H1 (cell line): ENCODE measurements at regions not wholly inside any gene's neighbourhood (a gene's known extent, or its start where the extent isn't known, plus 50 kb on each side); places are given as distances from the start of the nearest gene placed in this dataset.

Experiments
- CTCF ChIA-PET: fragments of 300-600 bp; sonication (Branson Sonifier 250); formaldehyde crosslinking; loops from one replicate; lab custom pipeline; 2021; ENCODE audit not compliant: partially characterized antibody; lab: Charles Lee
- POLR2A ChIA-PET: fragments of 300-600 bp; sonication (Branson Sonifier 250); formaldehyde crosslinking; loops from one replicate; lab custom pipeline; 2021; ENCODE audit warnings: inconsistent platforms; ENCODE audit not compliant: partially characterized antibody; lab: Charles Lee
- DNase-seq, 2 experiments: peaks; one replicate each; pipeline versions ENCODE4 v3.0.0 to v3.0.0-alpha.2; 2010 to 2022; ENCODE audit warnings: low spot score in 2 of 2, low read depth in 1 of 2, mixed read lengths in 1 of 2
- FAIRE-seq: peaks from 2 replicates; lab custom pipeline; 2011; peaks lifted over from hg19 to GRCh38; lab: Jason Lieb, UNC
- H2AFZ ChIP-seq: 2 replicates; pipeline ENCODE4 v1.8.1; 2012; ENCODE audit warnings: low read length, inconsistent platforms
- H2AK5ac ChIP-seq: 2 replicates; pipeline ENCODE4 v1.6.1; 2013; ENCODE audit warnings: low read depth, low read length
- H2BK120ac ChIP-seq: replicated peaks from 2 replicates; pipeline ENCODE3; 2013; ENCODE audit warnings: low read depth, low read length, inconsistent platforms
- H2BK12ac ChIP-seq: 2 replicates; pipeline ENCODE4 v1.6.1; 2013; ENCODE audit warnings: low read depth, low read length
- H2BK15ac ChIP-seq: 2 replicates; pipeline ENCODE4 v1.6.1; 2013; ENCODE audit warnings: low read length
- H2BK20ac ChIP-seq: 2 replicates; pipeline ENCODE4 v1.6.1; 2013; ENCODE audit warnings: low read length
- H2BK5ac ChIP-seq: 2 replicates; pipeline ENCODE4 v1.6.1; 2013; ENCODE audit warnings: low read depth, low read length
- H3K14ac ChIP-seq: 2 replicates; pipeline ENCODE4 v1.6.1; 2013; ENCODE audit warnings: inconsistent platforms; ENCODE audit not compliant: insufficient read length
- H3K18ac ChIP-seq: 2 replicates; pipeline ENCODE4 v1.6.1; 2013; ENCODE audit warnings: low read length; ENCODE audit errors: extremely low read depth
- H3K23ac ChIP-seq: 2 replicates; pipeline ENCODE4 v1.6.1; 2013; ENCODE audit warnings: inconsistent platforms; ENCODE audit not compliant: insufficient read length
- H3K23me2 ChIP-seq: 2 replicates; pipeline ENCODE4 v1.6.1; 2013; ENCODE audit warnings: low read depth, low read length
- H3K27ac ChIP-seq: 2 replicates; pipeline ENCODE4 v1.6.1; 2011; ENCODE audit warnings: low read depth, low read length, inconsistent platforms
- H3K27me3 ChIP-seq, 4 experiments: replicated peaks in 1 of 4; 1 replicate in 1 of 4; 2 replicates in 3 of 4; pipeline versions ENCODE4 v1.6.1 to v1.8.1; 2011 to 2013; ENCODE audit warnings: low read length in 3 of 4, mild to moderate bottlenecking in 3 of 4, inconsistent platforms in 2 of 4, mixed read lengths in 2 of 4, moderate library complexity in 1 of 4; ENCODE audit not compliant: control insufficient read depth in 3 of 4, insufficient read depth in 3 of 4; ENCODE audit errors: extremely low read depth in 1 of 4
- H3K36me3 ChIP-seq, 4 experiments: 2 replicates each; pipeline versions ENCODE4 v1.6.1 to v1.8.1; 2011 to 2013; ENCODE audit warnings: mild to moderate bottlenecking in 4 of 4, low read length in 3 of 4, moderate library complexity in 2 of 4, control low read depth in 1 of 4, inconsistent platforms in 1 of 4; ENCODE audit not compliant: insufficient read depth in 4 of 4, control insufficient read depth in 2 of 4
- H3K4ac ChIP-seq: replicated peaks from 2 replicates; pipeline ENCODE3; 2013; ENCODE audit warnings: low read length, low read depth, mixed read lengths, inconsistent platforms; ENCODE audit not compliant: insufficient read length
- H3K4me1 ChIP-seq, 4 experiments: replicated peaks in 1 of 4; 1 replicate in 1 of 4; 2 replicates in 3 of 4; pipeline versions ENCODE4 v1.6.1 to v1.8.1; 2011 to 2013; ENCODE audit warnings: low read length in 3 of 4, inconsistent platforms in 2 of 4, mixed read lengths in 1 of 4; ENCODE audit not compliant: insufficient read depth in 4 of 4, control insufficient read depth in 3 of 4
- H3K4me2 ChIP-seq, 2 experiments: 2 replicates each; pipeline versions ENCODE4 v1.6.1 to v1.8.1; 2011 to 2013; ENCODE audit warnings: low read depth in 2 of 2, low read length in 2 of 2, control low read depth in 1 of 2, inconsistent platforms in 1 of 2, mild to moderate bottlenecking in 1 of 2; ENCODE audit not compliant: insufficient read depth in 1 of 2
- H3K4me3 ChIP-seq, 4 experiments: fragments of 200-600, 300-600 bp in 1 of 4; sonication (generic), shearing (Covaris generic), sonication (Bioruptor Twin) in 1 of 4; 2 replicates each; pipeline versions ENCODE4 v1.5.1 to v1.8.1; 2011 to 2016; ENCODE audit warnings: low read length in 4 of 4, low read depth in 3 of 4, control low read depth in 2 of 4, inconsistent platforms in 2 of 4, mild to moderate bottlenecking in 2 of 4, mixed read lengths in 1 of 4, moderate library complexity in 1 of 4; ENCODE audit not compliant: insufficient read depth in 2 of 4; ENCODE audit errors: extremely low read depth in 1 of 4
- H3K56ac ChIP-seq: replicated peaks from 2 replicates; pipeline ENCODE3; 2013; ENCODE audit warnings: low read depth, mild to moderate bottlenecking, mixed read lengths, low read length, inconsistent platforms; ENCODE audit not compliant: insufficient read length
- H3K79me1 ChIP-seq: 2 replicates; pipeline ENCODE4 v1.6.1; 2013; ENCODE audit warnings: low read depth, low read length, control low read depth
- H3K79me2 ChIP-seq, 2 experiments: 2 replicates each; pipeline versions ENCODE4 v1.6.1 to v1.8.1; 2012 to 2013; ENCODE audit warnings: low read length in 2 of 2, mild to moderate bottlenecking in 2 of 2, inconsistent platforms in 1 of 2; ENCODE audit not compliant: insufficient read depth in 2 of 2, control insufficient read depth in 1 of 2
- H3K9ac ChIP-seq, 4 experiments: replicated peaks in 1 of 4; 1 replicate in 1 of 4; 2 replicates in 3 of 4; pipeline versions ENCODE4 v1.6.1 to v1.8.1; 2011 to 2013; ENCODE audit warnings: low read depth in 3 of 4, low read length in 3 of 4, control low read depth in 2 of 4, mild to moderate bottlenecking in 2 of 4, moderate library complexity in 2 of 4, inconsistent platforms in 1 of 4; ENCODE audit errors: extremely low read depth in 1 of 4
- H3K9me3 ChIP-seq, 2 experiments: 2 replicates each; pipeline versions ENCODE4 v1.6.1 to v1.8.1; 2012 to 2013; ENCODE audit warnings: mild to moderate bottlenecking in 2 of 2, moderate library complexity in 2 of 2, control low read depth in 1 of 2, inconsistent platforms in 1 of 2, low read depth in 1 of 2, low read length in 1 of 2, mixed read lengths in 1 of 2; ENCODE audit not compliant: insufficient read depth in 2 of 2
- H4K20me1 ChIP-seq, 2 experiments: replicated peaks in 1 of 2; 2 replicates each; pipeline versions ENCODE3 to v1.8.1; 2011 to 2013; ENCODE audit warnings: inconsistent platforms in 2 of 2, low read length in 2 of 2, mild to moderate bottlenecking in 1 of 2; ENCODE audit not compliant: insufficient read depth in 2 of 2, control insufficient read depth in 1 of 2
- H4K5ac ChIP-seq: 2 replicates; pipeline ENCODE4 v1.6.1; 2013; ENCODE audit warnings: low read length, low read depth, mixed read lengths, inconsistent platforms; ENCODE audit not compliant: insufficient read length
- H4K8ac ChIP-seq: 2 replicates; pipeline ENCODE4 v1.8.0; 2013; ENCODE audit warnings: mild to moderate bottlenecking, moderate library complexity, low read length, inconsistent platforms; ENCODE audit not compliant: insufficient read depth; ENCODE audit errors: extremely low read depth
- H4K91ac ChIP-seq: replicated peaks from 2 replicates; pipeline ENCODE3; 2013; ENCODE audit warnings: low read length, mixed read lengths, inconsistent platforms; ENCODE audit not compliant: insufficient read length
- EP300 ChIP-seq, 2 experiments: IDR thresholded peaks; 1 replicate in 1 of 2; 2 replicates in 1 of 2; pipeline ENCODE4 v1.6.1; 2011 to 2012; ENCODE audit warnings: low read depth in 2 of 2, low read length in 2 of 2, mild to moderate bottlenecking in 2 of 2, borderline replicate concordance in 1 of 2, inconsistent platforms in 1 of 2, moderate library complexity in 1 of 2
- HDAC2 ChIP-seq, 2 experiments: fragments of 300-600 bp in 1 of 2; sonication (generic) in 1 of 2; IDR thresholded peaks; 2 replicates each; pipeline ENCODE4 v1.6.1; 2011 to 2012; ENCODE audit warnings: low read depth in 2 of 2, low read length in 2 of 2, mild to moderate bottlenecking in 2 of 2, moderate library complexity in 2 of 2, borderline replicate concordance in 1 of 2, inconsistent platforms in 1 of 2
- JUND ChIP-seq: IDR thresholded peaks from 2 replicates; pipeline ENCODE4 v1.6.1; 2011; ENCODE audit warnings: mild to moderate bottlenecking, improper control_type of control experiment, low read length
- KDM4A ChIP-seq: IDR thresholded peaks from one replicate; pipeline ENCODE4 v1.7.1; 2012; ENCODE audit warnings: low read depth, mild to moderate bottlenecking, moderate library complexity, low read length, inconsistent platforms; ENCODE audit not compliant: severe bottlenecking
- NRF1 ChIP-seq: IDR thresholded peaks from 2 replicates; pipeline ENCODE4 v1.6.1; 2011; ENCODE audit warnings: mild to moderate bottlenecking, low read depth, low read length, improper control_type of control experiment
- RFX5 ChIP-seq: IDR thresholded peaks from 2 replicates; pipeline ENCODE4 v1.6.1; 2011; ENCODE audit warnings: low read depth, low read length, improper control_type of control experiment, borderline replicate concordance
- SAP30 ChIP-seq: fragments of 300-600 bp; sonication (generic); IDR thresholded peaks from 2 replicates; pipeline ENCODE4 v1.7.1; 2012; ENCODE audit warnings: low read length, moderate library complexity, mild to moderate bottlenecking, inconsistent platforms; ENCODE audit not compliant: insufficient read depth, insufficient replicate concordance
- SP4 ChIP-seq: IDR thresholded peaks from 2 replicates; pipeline ENCODE4 v1.6.1; 2012; ENCODE audit warnings: low read length, inconsistent platforms
- WGBS, 2 experiments: shearing (Covaris generic) in 1 of 2; methylation state at CpG; one replicate each; pipeline versions ENCODE4 v1.1.6 to v1.1.7; 2013 to 2015; ENCODE audit warnings: low lambda C conversion rate in 2 of 2, mixed read lengths in 2 of 2, inconsistent platforms in 1 of 2, low coverage in 1 of 2, missing lambda C conversion rate in 1 of 2; ENCODE audit not compliant: insufficient replicate concordance in 2 of 2, insufficient coverage in 1 of 2, insufficient read length in 1 of 2; ENCODE audit errors: extremely low coverage in 1 of 2, missing lambda C conversion rate in 1 of 2; 5-methylcytosine and 5-hydroxymethylcytosine counted together
- TF ChIP-seq, protein P1 (sequence below), 3 experiments: IDR thresholded peaks; 1 replicate in 2 of 3; 2 replicates in 1 of 3; pipeline versions ENCODE4 v1.5.1 to v1.6.1; 2011; ENCODE audit warnings: low read length in 3 of 3, mild to moderate bottlenecking in 3 of 3, inconsistent platforms in 2 of 3, low read depth in 1 of 3, moderate library complexity in 1 of 3; ENCODE audit not compliant: insufficient read depth in 1 of 3; ENCODE audit errors: control extremely low read depth in 1 of 3

DNA sequence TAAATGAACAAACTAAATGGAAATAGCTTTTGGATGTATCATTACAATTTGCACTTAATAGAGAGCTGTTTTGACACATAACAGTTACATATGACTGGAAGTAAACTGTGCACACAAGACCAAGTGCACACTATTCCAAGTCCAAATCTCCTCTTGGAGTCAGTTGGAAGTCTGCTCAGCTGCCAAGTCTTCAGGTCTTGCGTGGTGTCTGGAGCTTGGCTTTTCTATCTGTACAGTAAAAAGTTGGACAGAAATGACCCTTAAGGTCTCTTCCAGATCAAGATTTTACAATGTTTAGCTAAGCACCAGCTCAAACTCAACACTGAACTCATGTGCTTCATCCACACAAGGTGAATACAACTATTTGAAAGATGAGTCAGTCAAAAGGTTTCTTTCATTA lies 456.9 kb downstream of the RASEF start:
- Histone ChIP-seq H3K14ac (no peak overlapping the region), H3K27ac (no peak overlapping the region), H3K4me2 (no peak overlapping the region), H3K36me3 (no peaks in the 10 kb centered on the region), H4K8ac (no peak overlapping the region), H3K4me1 (0 out of 7 replicates have a peak, but pooled peaks cover 0 to 2% (median 0%) of the 10 kb centered on the region in 4 experiments), H3K9ac (no peak overlapping the region), H4K5ac (no peak overlapping the region), H3K18ac (no peak overlapping the region), H3K56ac (no peak overlapping the region), H2BK5ac (no peak overlapping the region), H2BK12ac (no peak overlapping the region), H4K91ac (no peak overlapping the region), H3K79me2 (no peaks in the 10 kb centered on the region), H2AFZ (no peak overlapping the region), H3K23me2 (no peaks in the 10 kb centered on the region), H3K27me3 (no peaks in the 10 kb centered on the region), H2AK5ac (no peak overlapping the region), H3K9me3 (no peaks in the 10 kb centered on the region), H2BK15ac (no peak overlapping the region), H3K79me1 (no peaks in the 10 kb centered on the region), H4K20me1 (no peaks in the 10 kb centered on the region), H2BK20ac (no peak overlapping the region), H3K4me3 (no peak overlapping the region), H2BK120ac (no peak overlapping the region), H3K23ac (no peak overlapping the region), H3K4ac (no peak overlapping the region)
- 94% methylated on average over 1 of the region's 1 CpG; no CpG with 5 or more reads in 1 of the 2 experiments for WGBS, 2 experiments
- ChIA-PET POLR2A (no interaction called here), CTCF (interaction anchor here (0.6 to 6.4 kb wide), 44 partner anchors 10 to 1063 kb away, joined by 3 to 63 read pairs (median 4); no protein-coding TSS in a partner anchor)
- FAIRE-seq, result no peak
- TF ChIP-seq, protein P1, sequence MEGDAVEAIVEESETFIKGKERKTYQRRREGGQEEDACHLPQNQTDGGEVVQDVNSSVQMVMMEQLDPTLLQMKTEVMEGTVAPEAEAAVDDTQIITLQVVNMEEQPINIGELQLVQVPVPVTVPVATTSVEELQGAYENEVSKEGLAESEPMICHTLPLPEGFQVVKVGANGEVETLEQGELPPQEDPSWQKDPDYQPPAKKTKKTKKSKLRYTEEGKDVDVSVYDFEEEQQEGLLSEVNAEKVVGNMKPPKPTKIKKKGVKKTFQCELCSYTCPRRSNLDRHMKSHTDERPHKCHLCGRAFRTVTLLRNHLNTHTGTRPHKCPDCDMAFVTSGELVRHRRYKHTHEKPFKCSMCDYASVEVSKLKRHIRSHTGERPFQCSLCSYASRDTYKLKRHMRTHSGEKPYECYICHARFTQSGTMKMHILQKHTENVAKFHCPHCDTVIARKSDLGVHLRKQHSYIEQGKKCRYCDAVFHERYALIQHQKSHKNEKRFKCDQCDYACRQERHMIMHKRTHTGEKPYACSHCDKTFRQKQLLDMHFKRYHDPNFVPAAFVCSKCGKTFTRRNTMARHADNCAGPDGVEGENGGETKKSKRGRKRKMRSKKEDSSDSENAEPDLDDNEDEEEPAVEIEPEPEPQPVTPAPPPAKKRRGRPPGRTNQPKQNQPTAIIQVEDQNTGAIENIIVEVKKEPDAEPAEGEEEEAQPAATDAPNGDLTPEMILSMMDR (IDR thresholded peaks at IDR 0.05; ENCODE audit: control extremely low read depth in 1 of 3, insufficient read depth in 1 of 3, low read depth in 1 of 3, low read length in 3 of 3), result no peak
- TF ChIP-seq EP300 (IDR thresholded peaks at IDR 0.05; ENCODE audit: borderline replicate concordance in 1 of 2, low read depth in 2 of 2, low read length in 2 of 2) (no peak), RFX5 (no peak), SP4 (no peak), KDM4A (no peak), SAP30 (no peak), HDAC2 (IDR thresholded peaks at IDR 0.05; ENCODE audit: borderline replicate concordance in 1 of 2, low read depth in 2 of 2, low read length in 2 of 2) (no peak), NRF1 (no peak), JUND (no peak)
- no peak for DNase-seq
